MM.1S (cell line): ENCODE measurements at regions not wholly inside any gene's neighbourhood (a gene's known extent, or its start where the extent isn't known, plus 50 kb on each side); places are given as distances from the start of the nearest gene placed in this dataset.

Source experiments
- CTCF ChIP-seq: fragments of 300-600 bp; sonication (generic); IDR thresholded peaks from 2 replicates; pipeline ENCODE4 v1.5.1; 2016; ENCODE audit warnings: antibody characterized with exemption, low read length, mixed read lengths
- EZH2 ChIP-seq: fragments of 300-600 bp; sonication (generic); optimal IDR thresholded peaks from 2 replicates; pipeline ENCODE3; 2017; ENCODE audit warnings: low read depth, mild to moderate bottlenecking, antibody characterized with exemption, low read length, mixed read lengths
- EZH2phosphoT487 ChIP-seq: fragments of 300-600 bp; sonication (generic); IDR thresholded peaks from 2 replicates; pipeline ENCODE4 v1.6.1; 2018; ENCODE audit warnings: antibody characterized with exemption, low read length

- TF ChIP-seq CTCF: no peak
- TF ChIP-seq EZH2: no peak
- no peak for TF ChIP-seq EZH2phosphoT487
These were observed 222.7 kb upstream of the PLD5 start for GRCh38 chr1:242747233-242747632.
